NCI-H345 treated with DMSO at 0.1 percent for 48 hours (cell line): ENCODE measurements at regions not wholly inside any gene's neighbourhood (a gene's known extent, or its start where the extent isn't known, plus 50 kb on each side); places are given as distances from the start of the nearest gene placed in this dataset.
A peak's percentile ranks its signal among the peaks of the same experiment; 100 is the strongest.
"Not testable (repeated sequence)": the region's sequence is repeated elsewhere in the genome, so short reads cannot be mapped to it uniquely, and the experiment has no call there.

Experiments
- DNase-seq: peaks from one replicate; lab custom pipeline; 2025; ENCODE audit not compliant: unreplicated experiment; lab: John Stamatoyannopoulos, UW

- peak; percentile 6 for DNase-seq
Measured at GRCh38 chr11:28922386-28922981, 814.3 kb downstream of the METTL15 start.

GRCh38 chr11:28919194-28919593 is 811.0 kb downstream of the METTL15 start:
- DNase-seq = no peak

GRCh38 chr11:28913883-28914282 is 805.7 kb downstream of the METTL15 start:
- no peak for DNase-seq

- no peak for DNase-seq
Measured at GRCh38 chr11:28911829-28912228, 803.6 kb downstream of the METTL15 start.

GRCh38 chr11:28910926-28911325 is 802.7 kb downstream of the METTL15 start:
- DNase-seq = no peak

GRCh38 chr11:28903716-28904115 is 795.5 kb downstream of the METTL15 start:
- no peak for DNase-seq

GRCh38 chr11:28900427-28900826 is 792.2 kb downstream of the METTL15 start:
- DNase-seq = no peak

- no peak for DNase-seq
Measured at GRCh38 chr11:28899706-28900105, 791.5 kb downstream of the METTL15 start.

- DNase-seq = not testable (repeated sequence)
Measured at GRCh38 chr11:28890601-28891040, 782.4 kb downstream of the METTL15 start.

- DNase-seq = no peak
Measured at GRCh38 chr11:28887681-28888080, 779.5 kb downstream of the METTL15 start.

GRCh38 chr11:28879869-28880268 is 771.7 kb downstream of the METTL15 start:
- DNase-seq = no peak

- no peak for DNase-seq
Measured at GRCh38 chr11:28878025-28878424, 769.8 kb downstream of the METTL15 start.

GRCh38 chr11:28877340-28877739 is 769.2 kb downstream of the METTL15 start:
- DNase-seq = no peak

- no peak for DNase-seq
Measured at GRCh38 chr11:28874706-28875105, 766.5 kb downstream of the METTL15 start.

GRCh38 chr11:28871090-28871489 is 762.9 kb downstream of the METTL15 start:
- no peak for DNase-seq

- no peak for DNase-seq
Measured at GRCh38 chr11:28863422-28863821, 755.2 kb downstream of the METTL15 start.

- DNase-seq = no peak
Measured at GRCh38 chr11:28860893-28861292, 752.7 kb downstream of the METTL15 start.

- no peak for DNase-seq
Measured at GRCh38 chr11:28858076-28858475, 749.9 kb downstream of the METTL15 start.

GRCh38 chr11:28849053-28849452 is 740.9 kb downstream of the METTL15 start:
- no peak for DNase-seq

GRCh38 chr11:28842716-28843115 is 734.5 kb downstream of the METTL15 start:
- DNase-seq = no peak

- no peak for DNase-seq
Measured at GRCh38 chr11:28838741-28839140, 730.6 kb downstream of the METTL15 start.

- no peak for DNase-seq
Measured at GRCh38 chr11:28837599-28837998, 729.4 kb downstream of the METTL15 start.
